HG02588 (cell line): ENCODE measurements at regions not wholly inside any gene's neighbourhood (a gene's known extent, or its start where the extent isn't known, plus 50 kb on each side); places are given as distances from the start of the nearest gene placed in this dataset.
"Not testable (repeated sequence)": the region's sequence is repeated elsewhere in the genome, so short reads cannot be mapped to it uniquely, and the experiment has no call there.

ENCODE experiments used
- ATAC-seq: cut with Tn5 transposase; IDR thresholded peaks from one replicate; pipeline ENCODE4 v1.9.1; 2021; ENCODE audit warnings: mild to moderate bottlenecking, moderate library complexity; ENCODE audit not compliant: unreplicated experiment

DNA sequence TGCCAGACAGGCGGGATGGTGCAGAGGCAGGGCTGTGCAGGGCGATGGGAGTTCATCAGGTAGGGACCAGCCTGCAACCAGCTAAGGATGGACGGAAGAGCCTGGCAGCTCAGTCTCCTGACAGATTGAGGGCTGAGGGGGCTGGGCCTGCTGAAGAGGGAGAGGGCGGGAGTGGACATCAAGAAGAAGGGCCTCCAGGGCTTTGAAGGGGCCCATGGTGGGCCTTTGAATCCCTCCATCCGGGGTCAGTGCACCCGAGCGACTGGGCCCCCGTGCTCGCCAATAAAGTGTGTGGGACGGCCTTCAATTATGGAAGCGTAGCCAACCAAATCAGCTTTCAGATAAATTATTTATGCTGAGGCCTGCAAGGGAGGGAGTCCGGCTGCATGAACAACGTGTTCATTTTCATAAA, 431.2 kb downstream of the RPS24 start:
- no peak for ATAC-seq

DNA sequence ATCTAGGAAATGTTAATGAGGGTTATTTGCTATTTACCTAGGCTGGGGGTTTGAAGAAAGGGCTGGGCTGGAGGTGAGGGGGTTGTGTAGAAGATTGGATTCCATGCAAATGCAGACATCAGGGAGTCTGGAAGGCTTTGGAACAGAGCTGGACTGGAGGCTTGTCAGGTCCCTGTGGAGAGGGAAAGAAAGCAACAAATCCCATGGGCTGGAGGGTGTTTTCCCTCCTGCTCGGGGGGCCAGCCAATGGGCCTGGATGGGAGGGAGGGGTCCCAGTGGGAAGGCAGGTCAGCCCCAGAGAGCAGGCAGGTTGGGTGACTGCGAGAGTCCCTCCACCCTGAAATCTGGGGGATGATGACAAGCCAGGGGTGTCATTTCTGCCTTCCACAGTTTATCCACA, 431.8 kb downstream of the RPS24 start:
- ATAC-seq: no peak

GRCh38 chr10:78467496-78468106, 433.9 kb downstream of the RPS24 start:
- ATAC-seq: no peak

GRCh38 chr10:78468731-78469130, 435.1 kb downstream of the RPS24 start:
- ATAC-seq: not testable (repeated sequence)

- no peak for ATAC-seq
Observed at GRCh38 chr10:78470267-78471103, 436.8 kb downstream of the RPS24 start.

DNA sequence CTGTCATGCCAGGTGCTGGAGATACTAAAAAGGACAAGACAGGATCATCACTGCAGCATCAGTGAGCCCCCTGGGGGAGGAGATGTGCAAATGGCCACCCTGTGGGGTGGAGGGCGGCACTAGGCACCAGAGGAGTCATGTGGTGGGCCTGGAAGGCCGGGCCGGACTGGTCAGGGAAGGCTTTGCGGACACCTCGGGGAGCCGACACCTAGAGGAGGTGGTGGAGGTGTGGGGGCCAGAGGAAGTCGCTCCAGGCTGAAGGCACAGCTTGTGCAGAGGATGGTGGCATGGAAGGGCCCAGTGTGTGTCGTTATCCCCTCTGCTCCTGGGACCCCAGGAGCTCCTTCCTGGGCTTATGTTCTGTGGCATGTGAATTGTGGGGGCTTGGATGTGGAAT, 437.7 kb downstream of the RPS24 start:
- ATAC-seq: no peak

DNA sequence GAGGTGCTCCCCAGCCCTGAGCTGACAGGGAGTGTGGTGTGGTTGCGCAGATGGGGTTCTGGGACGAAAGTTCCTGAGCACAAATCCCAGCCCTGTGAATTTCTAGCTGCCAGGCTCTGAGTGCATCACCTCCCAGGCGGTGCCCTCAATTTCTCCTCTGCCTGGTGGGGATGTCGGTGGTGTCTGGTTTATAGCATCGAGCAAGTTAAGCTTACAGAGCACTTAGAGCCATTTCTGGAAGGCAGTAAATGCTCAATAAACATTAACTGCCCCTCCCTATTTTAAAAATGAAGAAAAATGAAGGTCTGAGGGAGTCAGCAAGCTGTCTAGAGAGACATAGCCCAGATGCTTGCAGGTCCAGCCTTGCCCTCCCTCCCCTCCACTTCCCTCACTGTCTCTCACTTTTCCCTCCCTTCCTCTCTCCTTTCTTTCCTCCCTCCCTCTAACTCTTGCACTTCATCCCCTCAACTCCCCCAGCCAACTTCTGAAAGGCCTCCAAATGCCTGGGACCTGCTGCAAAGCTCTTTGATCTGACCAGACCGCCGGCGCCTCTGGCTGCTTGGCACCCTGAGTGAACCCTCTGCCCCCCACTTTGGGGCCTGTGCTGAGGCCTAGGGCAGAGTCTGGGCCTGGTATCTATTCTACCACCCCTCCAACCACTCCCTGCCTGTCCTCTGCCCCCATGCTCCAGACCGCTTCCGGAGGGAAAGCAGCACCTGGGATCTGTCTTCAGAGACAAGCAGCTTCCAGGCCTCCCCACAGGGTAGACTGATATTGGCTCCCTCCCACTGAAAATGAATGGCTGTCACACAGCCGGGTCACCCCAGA, 438.3 kb downstream of the RPS24 start:
- no peak for ATAC-seq

- ATAC-seq: no peak
Observed at GRCh38 chr10:78472551-78472890, 438.9 kb downstream of the RPS24 start.

DNA sequence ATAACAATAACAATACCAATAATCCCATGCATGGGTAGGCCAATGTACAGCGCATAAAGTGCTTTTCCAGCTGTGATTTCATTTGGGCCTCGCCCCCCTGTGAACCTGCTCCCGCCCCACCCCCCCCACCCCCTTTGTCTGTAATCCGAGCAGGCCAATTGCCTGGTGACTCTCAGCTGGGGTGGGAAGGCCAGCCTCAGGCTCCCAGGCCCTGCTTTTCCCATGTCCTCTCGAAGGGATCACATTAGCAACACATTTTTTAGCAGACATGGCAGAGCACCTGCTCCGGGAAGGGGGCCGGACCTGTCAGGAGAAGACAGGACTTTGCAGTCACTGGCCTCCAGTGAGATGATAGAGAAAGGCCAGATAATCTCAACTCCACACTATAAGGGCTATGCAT, 439.3 kb downstream of the RPS24 start:
- ATAC-seq: no peak

DNA sequence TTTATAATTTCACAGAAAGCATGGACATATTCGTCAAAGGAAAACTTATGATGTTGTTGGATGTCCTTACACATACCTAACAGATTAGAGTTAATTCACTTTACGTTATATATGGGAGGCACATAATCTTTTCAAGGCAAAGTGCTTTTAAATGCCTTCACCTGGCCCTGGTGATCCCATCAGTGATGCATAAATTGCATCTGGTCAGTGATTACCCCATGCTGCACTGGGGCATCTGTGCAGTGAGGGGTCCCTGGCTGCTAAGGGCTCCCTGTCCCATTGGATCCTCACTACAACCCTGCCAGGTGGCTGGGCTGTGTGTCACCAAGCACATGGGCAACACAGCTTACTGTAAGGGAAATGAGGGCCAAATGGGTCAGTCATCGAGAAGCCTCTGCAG, 441.1 kb downstream of the RPS24 start:
- ATAC-seq: no peak

GRCh38 chr10:78475437-78475836, 441.8 kb downstream of the RPS24 start:
- no peak for ATAC-seq

- no peak for ATAC-seq
Observed at GRCh38 chr10:78476156-78476555, 442.5 kb downstream of the RPS24 start.

GRCh38 chr10:78476844-78477243, 443.2 kb downstream of the RPS24 start:
- ATAC-seq: no peak

- no peak for ATAC-seq
Observed at GRCh38 chr10:78478919-78479318, 445.3 kb downstream of the RPS24 start.

DNA sequence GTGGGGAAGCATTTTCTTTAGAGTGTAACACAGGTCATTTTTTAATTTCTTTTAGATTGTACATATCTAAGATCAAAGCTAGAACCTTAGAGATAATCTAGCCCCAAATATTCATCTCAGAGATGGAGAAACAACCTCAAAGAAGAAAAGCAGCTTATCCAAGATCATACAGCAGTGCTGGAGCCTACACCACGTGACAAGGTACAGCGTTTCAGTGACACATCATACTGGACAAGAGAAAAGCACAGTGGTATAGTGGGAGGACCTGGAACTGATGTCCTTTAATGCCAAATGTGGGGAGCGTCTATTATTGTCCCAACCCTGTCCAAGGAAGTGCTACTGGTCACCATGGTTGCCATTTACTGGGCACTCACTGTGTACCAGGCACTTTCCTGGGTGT, 445.8 kb downstream of the RPS24 start:
- no peak for ATAC-seq

DNA sequence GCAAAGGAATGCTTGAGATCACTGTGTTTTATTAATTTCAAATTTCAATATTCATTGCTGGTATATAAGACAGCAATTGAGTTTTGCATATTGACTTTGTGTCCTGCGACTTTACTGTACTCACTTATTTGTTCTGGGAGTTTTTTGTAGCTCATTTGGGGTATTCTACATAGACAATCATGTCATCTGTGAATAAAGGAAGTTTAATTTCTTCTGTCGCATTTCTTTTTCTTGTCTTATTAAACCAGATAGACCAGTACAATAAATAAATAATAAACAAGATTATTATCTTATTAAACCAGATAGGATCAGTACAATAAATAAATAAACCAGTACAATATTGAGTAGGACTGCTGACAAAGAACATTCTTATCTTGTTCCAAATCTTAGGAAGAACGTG, 448.2 kb downstream of the RPS24 start:
- ATAC-seq: no peak

- ATAC-seq: no peak
Observed at GRCh38 chr10:78483641-78484040, 450.0 kb downstream of the RPS24 start.

GRCh38 chr10:78489034-78489433, 455.4 kb downstream of the RPS24 start:
- ATAC-seq: no peak

GRCh38 chr10:78491812-78492211, 458.1 kb downstream of the RPS24 start:
- ATAC-seq: no peak

DNA sequence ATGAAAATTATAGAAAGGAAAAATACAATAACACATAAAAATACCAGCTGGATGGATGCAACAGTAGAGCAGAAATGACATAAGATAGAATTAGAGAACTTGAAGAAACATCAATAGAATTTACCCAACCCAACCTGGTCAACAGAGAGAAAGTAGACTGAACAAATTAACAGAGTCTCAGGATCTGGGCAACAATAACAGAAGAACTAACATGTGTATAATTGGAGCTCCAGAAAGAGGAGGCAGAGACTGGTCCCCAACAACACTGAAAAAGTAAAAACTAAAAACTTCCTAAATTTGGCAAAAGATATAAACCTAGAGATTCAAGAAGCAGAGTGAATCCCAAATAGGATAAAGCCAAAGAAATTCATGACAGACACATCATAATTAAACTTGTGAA, 458.8 kb downstream of the RPS24 start:
- ATAC-seq: no peak

GRCh38 chr10:78494179-78494578, 460.5 kb downstream of the RPS24 start:
- ATAC-seq: no peak
